Breast epithelium (tissue), 3 donors: ENCODE measurements at regions not wholly inside any gene's neighbourhood (a gene's known extent, or its start where the extent isn't known, plus 50 kb on each side); places are given as distances from the start of the nearest gene placed in this dataset.

Source experiments
- POLR2A ChIP-seq: fragments of 450-650 bp; IDR thresholded peaks from one replicate; pipeline ENCODE4 v1.6.1; 2016; ENCODE audit warnings: antibody characterized with exemption, mild to moderate bottlenecking, moderate library complexity
- TF ChIP-seq, protein P1 (sequence below), 3 donors: fragments of 450-650 bp; IDR thresholded peaks; one replicate each; pipeline ENCODE4 v1.5.1; 2016 to 2017; ENCODE audit warnings: antibody characterized with exemption in 3 of 3, mild to moderate bottlenecking in 3 of 3, moderate library complexity in 3 of 3

DNA sequence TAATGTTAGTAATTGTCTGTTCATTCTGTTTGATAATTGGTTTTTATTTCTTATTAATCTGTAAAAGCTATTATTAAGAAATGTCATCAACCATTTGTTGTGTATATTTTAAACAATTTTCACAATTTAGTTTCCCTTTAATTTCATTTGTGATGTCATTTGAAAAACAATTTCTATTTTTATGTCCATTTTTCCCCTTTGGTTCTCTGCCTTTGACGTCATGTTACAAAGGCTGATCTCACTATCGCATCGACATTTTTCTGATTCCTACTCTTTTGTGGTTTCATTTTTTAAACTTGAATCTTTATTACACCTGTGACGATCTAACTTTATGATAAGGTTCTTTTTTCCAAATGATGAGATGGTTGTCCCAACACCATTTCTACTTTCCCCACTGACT lies 191.0 kb upstream of the ZNF507 start:
- TF ChIP-seq POLR2A = no peak
- TF ChIP-seq, protein P1, sequence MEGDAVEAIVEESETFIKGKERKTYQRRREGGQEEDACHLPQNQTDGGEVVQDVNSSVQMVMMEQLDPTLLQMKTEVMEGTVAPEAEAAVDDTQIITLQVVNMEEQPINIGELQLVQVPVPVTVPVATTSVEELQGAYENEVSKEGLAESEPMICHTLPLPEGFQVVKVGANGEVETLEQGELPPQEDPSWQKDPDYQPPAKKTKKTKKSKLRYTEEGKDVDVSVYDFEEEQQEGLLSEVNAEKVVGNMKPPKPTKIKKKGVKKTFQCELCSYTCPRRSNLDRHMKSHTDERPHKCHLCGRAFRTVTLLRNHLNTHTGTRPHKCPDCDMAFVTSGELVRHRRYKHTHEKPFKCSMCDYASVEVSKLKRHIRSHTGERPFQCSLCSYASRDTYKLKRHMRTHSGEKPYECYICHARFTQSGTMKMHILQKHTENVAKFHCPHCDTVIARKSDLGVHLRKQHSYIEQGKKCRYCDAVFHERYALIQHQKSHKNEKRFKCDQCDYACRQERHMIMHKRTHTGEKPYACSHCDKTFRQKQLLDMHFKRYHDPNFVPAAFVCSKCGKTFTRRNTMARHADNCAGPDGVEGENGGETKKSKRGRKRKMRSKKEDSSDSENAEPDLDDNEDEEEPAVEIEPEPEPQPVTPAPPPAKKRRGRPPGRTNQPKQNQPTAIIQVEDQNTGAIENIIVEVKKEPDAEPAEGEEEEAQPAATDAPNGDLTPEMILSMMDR (IDR thresholded peaks at IDR 0.05) = no peak
